Caco-2 (cell line): ENCODE measurements at regions not wholly inside any gene's neighbourhood (a gene's known extent, or its start where the extent isn't known, plus 50 kb on each side); places are given as distances from the start of the nearest gene placed in this dataset.

Experiments
- BruUV-seq: library from RNA; stranded (reverse); fragments of 400-500 nt; replicated peaks from 2 replicates; lab custom pipeline; 2021; lab: Mats Ljungman, UMichigan
- CTCF ChIA-PET: fragments of 300-600 bp; sonication (Branson Sonifier 250); formaldehyde crosslinking; loops from one replicate; lab custom pipeline; 2022; ENCODE audit warnings: antibody characterized with exemption; lab: Charles Lee
- POLR2A ChIA-PET: fragments of 300-600 bp; sonication (Branson Sonifier 250); formaldehyde crosslinking; loops from one replicate; lab custom pipeline; 2022; ENCODE audit warnings: antibody characterized with exemption; lab: Charles Lee
- DNase-seq, 2 experiments: peaks; one replicate each; pipeline versions ENCODE4 v3.0.0 to v3.0.0-alpha.2; 2020 to 2022
- H3K27me3 ChIP-seq: replicated peaks from 2 replicates; pipeline ENCODE4 v1.6.0; 2011; ENCODE audit warnings: low read length; ENCODE audit not compliant: control insufficient read depth, insufficient read depth
- H3K36me3 ChIP-seq: 2 replicates; pipeline ENCODE4 v1.5.1; 2011; ENCODE audit warnings: low read length; ENCODE audit not compliant: control insufficient read depth, insufficient read depth
- H3K4me1 ChIP-seq: fragments of 250-450 bp; sonication (Bioruptor Pico); 2 replicates; pipeline ENCODE4 v1.5.1; 2020; ENCODE audit warnings: mild to moderate bottlenecking
- H3K4me3 ChIP-seq: 2 replicates; pipeline ENCODE4 v1.5.1; 2011; ENCODE audit warnings: low read depth, mild to moderate bottlenecking, control low read depth, low read length
- H3K9me3 ChIP-seq: fragments of 250-450 bp; sonication (Bioruptor Pico); 2 replicates; pipeline ENCODE4 v1.5.1; 2020; ENCODE audit warnings: mild to moderate bottlenecking, moderate library complexity
- H3K27ac Mint-ChIP-seq: one replicate; pipeline ENCODE4 v1.8.0; 2022; ENCODE audit warnings: mixed read lengths; ENCODE audit not compliant: unreplicated experiment
- H3K27me3 Mint-ChIP-seq: one replicate; pipeline ENCODE4 v1.8.0; 2022; ENCODE audit warnings: mixed read lengths; ENCODE audit not compliant: insufficient read depth, unreplicated experiment
- H3K36me3 Mint-ChIP-seq: one replicate; pipeline ENCODE4 v1.8.0; 2022; ENCODE audit warnings: mild to moderate bottlenecking, mixed read lengths; ENCODE audit not compliant: insufficient read depth, unreplicated experiment
- H3K4me1 Mint-ChIP-seq: one replicate; pipeline ENCODE4 v1.8.0; 2022; ENCODE audit warnings: low read depth, mixed read lengths; ENCODE audit not compliant: unreplicated experiment
- H3K4me3 Mint-ChIP-seq: one replicate; pipeline ENCODE4 v1.8.0; 2022; ENCODE audit warnings: mild to moderate bottlenecking, moderate library complexity, mixed read lengths; ENCODE audit not compliant: unreplicated experiment
- H3K9me3 Mint-ChIP-seq: one replicate; pipeline ENCODE4 v1.8.0; 2022; ENCODE audit warnings: mixed read lengths; ENCODE audit not compliant: unreplicated experiment
- CTCF ChIP-seq, 2 experiments: fragments of 200-600 bp in 1 of 2; IDR thresholded peaks; 1 replicate in 1 of 2; 2 replicates in 1 of 2; pipeline versions ENCODE4 v1.5.1 to v1.8.0; 2011 to 2022; ENCODE audit warnings: antibody characterized with exemption in 1 of 2, control low read depth in 1 of 2, inconsistent platforms in 1 of 2, low read depth in 1 of 2, low read length in 1 of 2, mild to moderate bottlenecking in 1 of 2, moderate library complexity in 1 of 2; ENCODE audit not compliant: insufficient read depth in 1 of 2, severe bottlenecking in 1 of 2, unreplicated experiment in 1 of 2
- intact Hi-C: fragments of 100-400 bp; cut with micrococcal nuclease; formaldehyde crosslinking; loops from one replicate; pipeline ENCODE4 v1.10.0; 2022; ENCODE audit not compliant: unreplicated experiment

DNA sequence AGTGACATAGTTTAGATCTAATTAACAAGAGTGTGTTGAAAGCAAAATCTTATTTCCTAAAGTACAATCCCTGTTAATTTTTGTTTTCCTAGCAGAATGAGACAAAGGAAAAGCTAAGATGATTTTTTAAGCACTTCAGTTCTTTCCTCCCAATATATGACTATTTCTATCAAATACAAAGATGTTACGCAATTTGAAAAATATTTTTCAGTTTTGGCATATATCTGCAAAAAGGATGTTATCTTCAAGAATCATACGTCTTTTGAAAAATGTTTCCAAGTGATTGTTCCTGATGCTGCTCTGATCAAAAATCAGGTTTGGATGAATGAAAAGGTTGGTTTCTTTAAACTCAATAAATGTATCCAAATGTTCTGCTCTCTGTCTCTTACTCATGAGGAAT lies 486.7 kb upstream of the CPEB2 start:
- CTCF ChIA-PET: no interaction called here
- no peak for TF ChIP-seq CTCF (IDR thresholded peaks at IDR 0.05; ENCODE audit: insufficient read depth in 1 of 2, low read depth in 1 of 2, low read length in 1 of 2, severe bottlenecking in 1 of 2, unreplicated experiment in 1 of 2)
- no peak overlapping the region for H3K4me3 Mint-ChIP-seq
- no TSS peak for BruUV-seq
- no peak overlapping the region for H3K4me3 ChIP-seq
- no peaks in the 10 kb centered on the region for H3K9me3 Mint-ChIP-seq
- intact Hi-C loops: no loop called here
- no peaks in the 10 kb centered on the region for H3K36me3 ChIP-seq
- POLR2A ChIA-PET: no interaction called here
- no peaks in the 10 kb centered on the region for H3K36me3 Mint-ChIP-seq
- no peak overlapping the region for H3K27ac Mint-ChIP-seq
- peaks cover 2% of the 10 kb centered on the region for H3K27me3 Mint-ChIP-seq
- no peaks in the 10 kb centered on the region for H3K27me3 ChIP-seq
- H3K4me1 Mint-ChIP-seq: no peaks in the 10 kb centered on the region
- DNase-seq: no peak
- H3K9me3 ChIP-seq: no peaks in the 10 kb centered on the region
- no peaks in the 10 kb centered on the region for H3K4me1 ChIP-seq

- Mint-ChIP-seq H3K4me3 (no peak overlapping the region), H3K9me3 (no peaks in the 10 kb centered on the region), H3K27me3 (peaks cover 2% of the 10 kb centered on the region), H3K4me1 (no peaks in the 10 kb centered on the region), H3K36me3 (no peaks in the 10 kb centered on the region), H3K27ac (no peak overlapping the region)
- Histone ChIP-seq H3K4me1 (no peaks in the 10 kb centered on the region), H3K4me3 (no peak overlapping the region), H3K27me3 (no peaks in the 10 kb centered on the region), H3K9me3 (no peaks in the 10 kb centered on the region), H3K36me3 (no peaks in the 10 kb centered on the region)
- intact Hi-C loops: no loop called here
- BruUV-seq: no TSS peak
- no peak for DNase-seq
- ChIA-PET POLR2A (no interaction called here), CTCF (no interaction called here)
- TF ChIP-seq CTCF (IDR thresholded peaks at IDR 0.05; ENCODE audit: insufficient read depth in 1 of 2, low read depth in 1 of 2, low read length in 1 of 2, severe bottlenecking in 1 of 2, unreplicated experiment in 1 of 2): no peak
Measured at GRCh38 chr4:14518136-14518535, 484.1 kb upstream of the CPEB2 start.

DNA sequence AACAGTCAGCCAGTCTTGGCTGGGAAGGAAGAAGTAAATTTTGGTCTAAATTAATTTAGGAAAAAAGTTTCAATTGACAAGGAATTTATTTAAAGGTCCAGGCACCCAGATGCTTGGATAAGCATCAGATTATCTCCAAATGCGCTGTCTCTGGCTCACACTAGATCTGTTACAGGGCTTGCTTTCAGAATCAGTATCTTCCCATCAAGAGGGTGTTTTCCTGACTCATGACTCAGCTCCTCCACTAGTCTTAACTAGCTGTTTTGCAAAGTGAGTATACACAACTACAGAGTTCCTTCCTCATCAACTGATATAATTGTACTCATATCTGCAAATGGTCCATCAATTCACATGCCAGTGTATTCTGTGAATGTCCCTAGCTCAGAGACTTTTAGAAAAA lies 482.1 kb upstream of the CPEB2 start:
- ChIA-PET POLR2A (no interaction called here), CTCF (no interaction called here)
- no TSS peak for BruUV-seq
- H3K27ac Mint-ChIP-seq: no peak overlapping the region
- H3K9me3 Mint-ChIP-seq: no peaks in the 10 kb centered on the region
- Histone ChIP-seq H3K27me3 (no peaks in the 10 kb centered on the region), H3K4me3 (no peak overlapping the region), H3K4me1 (no peaks in the 10 kb centered on the region), H3K9me3 (no peaks in the 10 kb centered on the region), H3K36me3 (no peaks in the 10 kb centered on the region)
- intact Hi-C loops: no loop called here
- H3K4me3 Mint-ChIP-seq: no peak overlapping the region
- no peaks in the 10 kb centered on the region for H3K36me3 Mint-ChIP-seq
- DNase-seq: no peak
- peaks cover 2% of the 10 kb centered on the region for H3K27me3 Mint-ChIP-seq
- no peak for TF ChIP-seq CTCF (IDR thresholded peaks at IDR 0.05; ENCODE audit: insufficient read depth in 1 of 2, low read depth in 1 of 2, low read length in 1 of 2, severe bottlenecking in 1 of 2, unreplicated experiment in 1 of 2)
- no peaks in the 10 kb centered on the region for H3K4me1 Mint-ChIP-seq
